Glomerular visceral epithelial cell (primary cell): ENCODE measurements at regions not wholly inside any gene's neighbourhood (a gene's known extent, or its start where the extent isn't known, plus 50 kb on each side); places are given as distances from the start of the nearest gene placed in this dataset.

Experiments used
- DNase-seq: peaks from one replicate; pipeline ENCODE4 v3.0.0-alpha.2; 2016; ENCODE audit errors: extremely low spot score

GRCh38 chr12:4024701-4025100 is 151.5 kb upstream of the PARP11 start:
- DNase-seq = no peak

GRCh38 chr12:4015225-4016091 is 142.3 kb upstream of the PARP11 start:
- DNase-seq = no peak

- no peak for DNase-seq
Observed at GRCh38 chr12:4014858-4015224, 141.6 kb upstream of the PARP11 start.

GRCh38 chr12:4014444-4014843 is 141.2 kb upstream of the PARP11 start:
- no peak for DNase-seq

- peak; percentile 80 for DNase-seq
Observed at GRCh38 chr12:4012977-4013968, 140.1 kb upstream of the PARP11 start.

GRCh38 chr12:4012073-4012472 is 138.9 kb upstream of the PARP11 start:
- DNase-seq = no peak

GRCh38 chr12:4011597-4011996 is 138.4 kb upstream of the PARP11 start:
- DNase-seq = peak; percentile 82

- no peak for DNase-seq
Observed at GRCh38 chr12:4009979-4010704, 136.9 kb upstream of the PARP11 start.

GRCh38 chr12:4006743-4007142 is 133.5 kb upstream of the PARP11 start:
- DNase-seq = no peak

- DNase-seq = no peak
Observed at GRCh38 chr12:4005851-4006430, 132.7 kb upstream of the PARP11 start.

GRCh38 chr12:4003576-4003975 is 130.4 kb upstream of the PARP11 start:
- no peak for DNase-seq

- no peak for DNase-seq
Observed at GRCh38 chr12:4002601-4003000, 129.4 kb upstream of the PARP11 start.

GRCh38 chr12:4001841-4002240 is 128.6 kb upstream of the PARP11 start:
- DNase-seq = no peak

- DNase-seq = no peak
Observed at GRCh38 chr12:4001031-4001430, 127.8 kb upstream of the PARP11 start.

- no peak for DNase-seq
Observed at GRCh38 chr12:3999904-4000303, 126.7 kb upstream of the PARP11 start.

- no peak for DNase-seq
Observed at GRCh38 chr12:3998968-3999792, 126.0 kb upstream of the PARP11 start.

- DNase-seq = no peak
Observed at GRCh38 chr12:3998397-3998796, 125.2 kb upstream of the PARP11 start.

- DNase-seq = no peak
Observed at GRCh38 chr12:3996322-3996721, 123.1 kb upstream of the PARP11 start.

GRCh38 chr12:3995306-3995705 is 122.1 kb upstream of the PARP11 start:
- no peak for DNase-seq

- no peak for DNase-seq
Observed at GRCh38 chr12:3994500-3994899, 121.3 kb upstream of the PARP11 start.

GRCh38 chr12:3992945-3993344 is 119.7 kb upstream of the PARP11 start:
- no peak for DNase-seq
